ENCODE measurements at regions not wholly inside any gene's neighbourhood (a gene's known extent, or its start where the extent isn't known, plus 50 kb on each side); places are given as distances from the start of the nearest gene placed in this dataset.

GRCh38 chr11:109775686-109776085 lies 317.5 kb upstream of the ZC3H12C start:
- TF ChIP-seq, protein P1, sequence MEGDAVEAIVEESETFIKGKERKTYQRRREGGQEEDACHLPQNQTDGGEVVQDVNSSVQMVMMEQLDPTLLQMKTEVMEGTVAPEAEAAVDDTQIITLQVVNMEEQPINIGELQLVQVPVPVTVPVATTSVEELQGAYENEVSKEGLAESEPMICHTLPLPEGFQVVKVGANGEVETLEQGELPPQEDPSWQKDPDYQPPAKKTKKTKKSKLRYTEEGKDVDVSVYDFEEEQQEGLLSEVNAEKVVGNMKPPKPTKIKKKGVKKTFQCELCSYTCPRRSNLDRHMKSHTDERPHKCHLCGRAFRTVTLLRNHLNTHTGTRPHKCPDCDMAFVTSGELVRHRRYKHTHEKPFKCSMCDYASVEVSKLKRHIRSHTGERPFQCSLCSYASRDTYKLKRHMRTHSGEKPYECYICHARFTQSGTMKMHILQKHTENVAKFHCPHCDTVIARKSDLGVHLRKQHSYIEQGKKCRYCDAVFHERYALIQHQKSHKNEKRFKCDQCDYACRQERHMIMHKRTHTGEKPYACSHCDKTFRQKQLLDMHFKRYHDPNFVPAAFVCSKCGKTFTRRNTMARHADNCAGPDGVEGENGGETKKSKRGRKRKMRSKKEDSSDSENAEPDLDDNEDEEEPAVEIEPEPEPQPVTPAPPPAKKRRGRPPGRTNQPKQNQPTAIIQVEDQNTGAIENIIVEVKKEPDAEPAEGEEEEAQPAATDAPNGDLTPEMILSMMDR (IDR thresholded peaks at IDR 0.05 in 8 of 11, conservative IDR thresholded peaks at IDR 0.05 in 3 of 11): no peak
- TF ChIP-seq POLR2AphosphoS5 (IDR thresholded peaks at IDR 0.05) (no peak), POLR2A (IDR thresholded peaks at IDR 0.05) (no peak)
- no peaks in the 10 kb centered on the region for H3K27me3 ChIP-seq (replicated peaks in 1 of 7)
- no peak overlapping the region for H3K27ac ChIP-seq
- no peaks in the 10 kb centered on the region for H3K9me3 ChIP-seq
- 72 to 95% (median 86%) methylated on average over 2 of the region's 2 CpGs for WGBS, 5 donors
- DNase-seq: no peak
- intact Hi-C loops (cut with DNase I; ENCODE audit: low total_unique reads): no loop called here
- H3K4me1 ChIP-seq: no peaks in the 10 kb centered on the region
- no peak overlapping the region for H3K4me3 ChIP-seq
- H3K36me3 ChIP-seq: no peaks in the 10 kb centered on the region

DNA sequence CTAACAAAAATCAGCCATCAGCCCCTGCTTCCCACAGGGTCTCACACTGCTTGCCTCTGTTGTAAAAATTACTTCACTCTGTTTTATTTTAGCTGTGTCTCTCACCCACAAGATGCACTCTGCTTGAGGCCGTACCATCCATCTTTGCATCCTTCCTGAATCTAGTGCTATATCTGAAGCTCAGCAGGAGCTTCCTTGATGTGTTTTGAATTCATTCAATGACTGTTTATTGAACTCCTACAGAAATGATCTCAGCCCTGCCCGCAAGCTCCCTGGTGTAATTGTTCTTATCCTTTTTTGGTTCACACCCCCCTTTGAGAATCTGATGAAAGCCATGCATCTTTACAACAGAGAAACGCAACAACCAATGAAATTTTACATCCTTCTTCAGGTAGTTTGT lies 310.2 kb upstream of the ZC3H12C start:
- no peak for DNase-seq
- Histone ChIP-seq H3K36me3 (no peaks in the 10 kb centered on the region), H3K4me1 (no peaks in the 10 kb centered on the region), H3K27ac (no peak overlapping the region), H3K27me3 (replicated peaks in 1 of 7) (no peaks in the 10 kb centered on the region), H3K4me3 (no peak overlapping the region), H3K9me3 (no peaks in the 10 kb centered on the region)
- TF ChIP-seq POLR2AphosphoS5 (IDR thresholded peaks at IDR 0.05): no peak
- no peak for TF ChIP-seq POLR2A (IDR thresholded peaks at IDR 0.05)
- TF ChIP-seq, protein P1 (IDR thresholded peaks at IDR 0.05 in 8 of 11, conservative IDR thresholded peaks at IDR 0.05 in 3 of 11): no peak
- intact Hi-C loops (cut with DNase I; ENCODE audit: low total_unique reads): no loop called here
- WGBS, 5 donors: 85 to 91% (median 87%) methylated on average over 3 of the region's 3 CpGs

DNA sequence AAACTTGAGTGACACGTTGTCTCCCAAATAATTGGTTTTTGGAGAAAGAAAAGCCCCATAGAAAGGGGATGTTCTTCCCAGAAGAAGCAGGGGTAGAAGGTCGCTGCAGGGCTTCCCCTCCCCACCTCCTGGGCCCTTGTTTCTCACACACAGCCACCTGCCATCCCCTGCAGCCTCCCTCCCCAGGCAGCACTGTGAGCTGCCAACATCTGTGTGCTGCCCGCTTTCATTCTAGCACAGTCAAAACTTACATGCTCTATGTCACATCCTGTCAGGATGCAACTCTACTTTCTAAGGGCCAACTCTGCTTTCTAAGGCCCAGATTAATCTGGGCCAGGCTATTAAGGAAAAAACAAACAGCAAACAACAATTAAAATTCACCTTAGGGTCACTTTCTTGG lies 309.4 kb upstream of the ZC3H12C start:
- H3K4me3 ChIP-seq: no peak overlapping the region
- no peaks in the 10 kb centered on the region for H3K9me3 ChIP-seq
- H3K36me3 ChIP-seq: no peaks in the 10 kb centered on the region
- H3K27ac ChIP-seq: no peak overlapping the region
- DNase-seq: no peak
- H3K27me3 ChIP-seq (replicated peaks in 1 of 7): no peaks in the 10 kb centered on the region
- 42 to 58% (median 50%) methylated on average over 3 of the region's 3 CpGs for WGBS, 5 donors
- intact Hi-C loops (cut with DNase I; ENCODE audit: low total_unique reads): no loop called here
- TF ChIP-seq POLR2A (IDR thresholded peaks at IDR 0.05) (no peak), POLR2AphosphoS5 (IDR thresholded peaks at IDR 0.05) (no peak)
- TF ChIP-seq, protein P1 (IDR thresholded peaks at IDR 0.05 in 8 of 11, conservative IDR thresholded peaks at IDR 0.05 in 3 of 11): no peak
- H3K4me1 ChIP-seq: no peaks in the 10 kb centered on the region

GRCh38 chr11:109784536-109784935 lies 308.7 kb upstream of the ZC3H12C start:
- Histone ChIP-seq H3K36me3 (no peaks in the 10 kb centered on the region), H3K4me3 (no peak overlapping the region), H3K27me3 (replicated peaks in 1 of 7) (no peaks in the 10 kb centered on the region), H3K9me3 (no peaks in the 10 kb centered on the region), H3K4me1 (no peaks in the 10 kb centered on the region), H3K27ac (peak overlapping the region in 1 of 8 donors; percentile 9)
- intact Hi-C loops (cut with DNase I; ENCODE audit: low total_unique reads): no loop called here
- no peak for DNase-seq
- TF ChIP-seq, protein P1 (IDR thresholded peaks at IDR 0.05 in 8 of 11, conservative IDR thresholded peaks at IDR 0.05 in 3 of 11): no peak
- TF ChIP-seq POLR2AphosphoS5 (IDR thresholded peaks at IDR 0.05) (no peak), POLR2A (IDR thresholded peaks at IDR 0.05) (no peak)
- WGBS, 5 donors: 79 to 87% (median 85%) methylated on average over 3 of the region's 3 CpGs

All from spleen (tissue), 11 donors.